ENCODE measurements at regions not wholly inside any gene's neighbourhood (a gene's known extent, or its start where the extent isn't known, plus 50 kb on each side); places are given as distances from the start of the nearest gene placed in this dataset.

- WGBS, 2 donors (ENCODE audit: low coverage in 1 of 2), result 91 to 94% methylated on average over 1 of the region's 1 CpG
- no peaks in the 10 kb centered on the region for H3K27me3 ChIP-seq
- no peaks in the 10 kb centered on the region for H3K9me3 ChIP-seq
- no peaks in the 10 kb centered on the region for H3K36me3 ChIP-seq
- ATAC-seq, result no peak
- TF ChIP-seq, protein P1, sequence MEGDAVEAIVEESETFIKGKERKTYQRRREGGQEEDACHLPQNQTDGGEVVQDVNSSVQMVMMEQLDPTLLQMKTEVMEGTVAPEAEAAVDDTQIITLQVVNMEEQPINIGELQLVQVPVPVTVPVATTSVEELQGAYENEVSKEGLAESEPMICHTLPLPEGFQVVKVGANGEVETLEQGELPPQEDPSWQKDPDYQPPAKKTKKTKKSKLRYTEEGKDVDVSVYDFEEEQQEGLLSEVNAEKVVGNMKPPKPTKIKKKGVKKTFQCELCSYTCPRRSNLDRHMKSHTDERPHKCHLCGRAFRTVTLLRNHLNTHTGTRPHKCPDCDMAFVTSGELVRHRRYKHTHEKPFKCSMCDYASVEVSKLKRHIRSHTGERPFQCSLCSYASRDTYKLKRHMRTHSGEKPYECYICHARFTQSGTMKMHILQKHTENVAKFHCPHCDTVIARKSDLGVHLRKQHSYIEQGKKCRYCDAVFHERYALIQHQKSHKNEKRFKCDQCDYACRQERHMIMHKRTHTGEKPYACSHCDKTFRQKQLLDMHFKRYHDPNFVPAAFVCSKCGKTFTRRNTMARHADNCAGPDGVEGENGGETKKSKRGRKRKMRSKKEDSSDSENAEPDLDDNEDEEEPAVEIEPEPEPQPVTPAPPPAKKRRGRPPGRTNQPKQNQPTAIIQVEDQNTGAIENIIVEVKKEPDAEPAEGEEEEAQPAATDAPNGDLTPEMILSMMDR (IDR thresholded peaks at IDR 0.05), result no peak
- TF ChIP-seq EP300 (IDR thresholded peaks at IDR 0.05) (no peak), POLR2AphosphoS5 (IDR thresholded peaks at IDR 0.05) (no peak), POLR2A (IDR thresholded peaks at IDR 0.05) (no peak)
- peaks cover 0 to 31% (median 5%) of the 10 kb centered on the region in 3 donors for H3K4me1 ChIP-seq
- no peak overlapping the region for H3K4me3 ChIP-seq
- H3K27ac ChIP-seq, result no peak overlapping the region
Measured at GRCh38 chr6:81900616-81901015, 148.1 kb upstream of the TENT5A start.

DNA sequence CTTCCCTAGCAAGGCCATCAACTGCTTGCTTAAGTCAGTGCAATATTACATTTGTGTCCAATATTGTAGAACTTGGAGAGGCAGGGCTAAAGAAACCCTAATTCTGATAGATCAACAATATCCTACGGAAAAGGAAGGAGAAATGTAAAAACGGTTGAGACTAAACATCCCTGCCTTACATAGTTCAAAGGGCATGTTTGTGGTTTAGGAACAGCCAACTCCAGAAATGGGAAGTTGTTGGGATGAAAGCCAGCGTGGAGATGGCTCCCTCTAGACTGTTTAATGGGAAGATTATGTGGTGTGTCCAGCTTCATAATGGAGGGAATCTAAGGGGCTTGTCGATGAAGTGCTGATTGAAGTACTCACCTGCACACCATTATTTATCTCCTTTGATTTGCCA is 145.3 kb upstream of the TENT5A start:
- no peak for ATAC-seq
- TF ChIP-seq POLR2AphosphoS5 (IDR thresholded peaks at IDR 0.05) (no peak), POLR2A (IDR thresholded peaks at IDR 0.05) (no peak), EP300 (IDR thresholded peaks at IDR 0.05) (no peak)
- TF ChIP-seq, protein P1 (IDR thresholded peaks at IDR 0.05), result no peak
- Histone ChIP-seq H3K4me3 (no peak overlapping the region), H3K4me1 (peaks cover 0 to 40% (median 5%) of the 10 kb centered on the region in 3 donors), H3K27ac (no peak overlapping the region), H3K36me3 (no peaks in the 10 kb centered on the region), H3K9me3 (no peaks in the 10 kb centered on the region), H3K27me3 (no peaks in the 10 kb centered on the region)
- WGBS, 2 donors (ENCODE audit: low coverage in 1 of 2), result 65 to 70% methylated on average over 4 of the region's 4 CpGs

DNA sequence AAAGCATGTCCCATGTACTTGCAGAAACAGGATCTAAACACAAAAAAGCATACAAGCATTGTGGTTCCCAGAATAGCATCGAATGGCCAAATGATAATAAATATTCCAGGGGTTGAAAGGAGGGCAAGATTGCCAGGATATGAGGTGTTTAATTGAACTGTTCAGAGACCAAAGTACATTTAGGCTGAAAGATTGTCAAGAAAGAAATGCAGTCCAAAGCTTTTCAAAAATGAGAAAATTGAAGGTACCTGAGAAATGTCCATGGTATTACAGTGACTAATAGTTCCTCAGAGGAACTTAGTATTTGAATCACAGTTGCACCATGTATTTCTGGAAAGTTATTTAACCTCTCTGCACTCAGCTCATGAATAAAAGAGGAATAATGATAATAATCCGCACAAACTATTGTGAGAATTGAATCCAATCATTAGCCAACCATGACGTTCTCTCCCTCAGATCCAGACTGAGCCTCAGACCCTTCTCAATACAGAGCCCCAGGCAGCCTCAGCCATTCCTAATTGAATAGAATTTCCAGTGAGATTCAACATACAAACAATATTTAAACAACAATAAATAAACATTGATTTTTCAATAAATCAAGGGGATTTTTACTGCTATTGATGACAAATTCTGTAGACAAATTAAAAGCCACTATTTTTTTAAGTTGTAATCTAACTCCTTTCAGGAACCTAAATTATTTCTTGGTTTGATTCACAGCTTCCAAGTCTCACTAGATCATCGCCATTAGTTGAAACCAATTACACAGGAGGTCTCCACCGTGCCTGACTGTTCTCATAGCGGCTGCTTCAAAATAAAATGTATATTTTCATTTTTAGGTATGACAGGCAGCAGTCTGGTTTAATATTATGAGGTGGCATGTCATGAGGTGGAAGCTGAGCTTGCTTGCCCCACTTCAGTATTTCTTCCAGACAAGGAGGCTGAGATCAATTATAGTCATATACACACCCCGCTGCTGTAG is 144.3 kb upstream of the TENT5A start:
- 62 to 84% methylated on average over 6 to 7 of the region's 7 CpGs for WGBS, 2 donors (ENCODE audit: low coverage in 1 of 2)
- ATAC-seq, result no peak
- Histone ChIP-seq H3K27me3 (no peaks in the 10 kb centered on the region), H3K4me3 (no peak overlapping the region), H3K9me3 (no peaks in the 10 kb centered on the region), H3K4me1 (peaks cover 0 to 34% (median 4%) of the 10 kb centered on the region in 3 donors), H3K36me3 (no peaks in the 10 kb centered on the region), H3K27ac (peak overlapping the region in 2 of 4 donors; percentile 25 to 65)
- TF ChIP-seq POLR2AphosphoS5 (IDR thresholded peaks at IDR 0.05), result no peak
- TF ChIP-seq, protein P1 (IDR thresholded peaks at IDR 0.05), result no peak
- no peak for TF ChIP-seq POLR2A (IDR thresholded peaks at IDR 0.05)
- TF ChIP-seq EP300 (IDR thresholded peaks at IDR 0.05), result no peak

GRCh38 chr6:81895511-81896185 is 143.2 kb upstream of the TENT5A start:
- Histone ChIP-seq H3K36me3 (no peaks in the 10 kb centered on the region), H3K27ac (peak overlapping the region; percentile 49 to 65 (median 56)), H3K4me1 (peaks cover 0 to 23% (median 2%) of the 10 kb centered on the region in 3 donors), H3K27me3 (no peaks in the 10 kb centered on the region), H3K9me3 (no peaks in the 10 kb centered on the region), H3K4me3 (no peak overlapping the region)
- 44 to 55% methylated on average over 2 to 5 of the region's 5 CpGs for WGBS, 2 donors (ENCODE audit: low coverage in 1 of 2)
- TF ChIP-seq POLR2A (IDR thresholded peaks at IDR 0.05) (no peak), EP300 (IDR thresholded peaks at IDR 0.05) (no peak), POLR2AphosphoS5 (IDR thresholded peaks at IDR 0.05) (no peak)
- TF ChIP-seq, protein P1 (IDR thresholded peaks at IDR 0.05), result no peak
- no peak for ATAC-seq

All from gastroesophageal sphincter (tissue), 4 donors.